H1 (cell line): ENCODE measurements at regions not wholly inside any gene's neighbourhood (a gene's known extent, or its start where the extent isn't known, plus 50 kb on each side); places are given as distances from the start of the nearest gene placed in this dataset.

Source experiments
- HDAC2 ChIP-seq, 2 experiments: fragments of 300-600 bp in 1 of 2; sonication (generic) in 1 of 2; IDR thresholded peaks; 2 replicates each; pipeline ENCODE4 v1.6.1; 2011 to 2012; ENCODE audit warnings: low read depth in 2 of 2, low read length in 2 of 2, mild to moderate bottlenecking in 2 of 2, moderate library complexity in 2 of 2, borderline replicate concordance in 1 of 2, inconsistent platforms in 1 of 2
- POLR2AphosphoS5 ChIP-seq: IDR thresholded peaks from 2 replicates; pipeline ENCODE4 v1.6.1; 2011; ENCODE audit warnings: low read depth, low read length
- SP2 ChIP-seq: IDR thresholded peaks from 2 replicates; pipeline ENCODE4 v1.6.1; 2012; ENCODE audit warnings: mild to moderate bottlenecking, low read length, inconsistent platforms
- YY1 ChIP-seq: IDR thresholded peaks from 2 replicates; pipeline ENCODE4 v1.6.1; 2011; ENCODE audit warnings: low read depth, mild to moderate bottlenecking, low read length
- TF ChIP-seq, protein P1 (sequence below): fragments of 300-600 bp; sonication (generic); IDR thresholded peaks from 2 replicates; pipeline ENCODE4 v1.7.1; 2012; ENCODE audit warnings: low read length, moderate library complexity, mild to moderate bottlenecking, inconsistent platforms; ENCODE audit not compliant: insufficient replicate concordance
- TF ChIP-seq, protein P2 (sequence below): IDR thresholded peaks from 2 replicates; pipeline ENCODE4 v1.6.1; 2011; ENCODE audit warnings: low read length, improper control_type of control experiment

DNA sequence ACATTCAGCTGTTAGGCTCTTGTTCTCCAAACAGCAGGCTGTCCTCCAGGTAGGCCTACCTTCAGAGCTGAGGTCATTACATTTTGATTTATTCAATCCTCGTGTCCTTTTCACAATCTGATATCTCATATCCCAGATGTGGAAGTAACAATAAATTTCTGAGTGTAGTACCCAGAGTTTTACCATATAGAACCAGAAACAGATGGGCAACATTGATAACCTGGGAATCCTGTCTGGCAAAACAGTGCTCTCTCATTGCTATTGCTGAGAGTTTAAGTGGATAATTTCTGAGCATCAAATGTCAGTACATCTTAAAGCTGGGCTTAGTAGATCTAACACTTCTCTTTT, 1007.8 kb downstream of the REEP3 start (continued):
- TF ChIP-seq, protein P1, sequence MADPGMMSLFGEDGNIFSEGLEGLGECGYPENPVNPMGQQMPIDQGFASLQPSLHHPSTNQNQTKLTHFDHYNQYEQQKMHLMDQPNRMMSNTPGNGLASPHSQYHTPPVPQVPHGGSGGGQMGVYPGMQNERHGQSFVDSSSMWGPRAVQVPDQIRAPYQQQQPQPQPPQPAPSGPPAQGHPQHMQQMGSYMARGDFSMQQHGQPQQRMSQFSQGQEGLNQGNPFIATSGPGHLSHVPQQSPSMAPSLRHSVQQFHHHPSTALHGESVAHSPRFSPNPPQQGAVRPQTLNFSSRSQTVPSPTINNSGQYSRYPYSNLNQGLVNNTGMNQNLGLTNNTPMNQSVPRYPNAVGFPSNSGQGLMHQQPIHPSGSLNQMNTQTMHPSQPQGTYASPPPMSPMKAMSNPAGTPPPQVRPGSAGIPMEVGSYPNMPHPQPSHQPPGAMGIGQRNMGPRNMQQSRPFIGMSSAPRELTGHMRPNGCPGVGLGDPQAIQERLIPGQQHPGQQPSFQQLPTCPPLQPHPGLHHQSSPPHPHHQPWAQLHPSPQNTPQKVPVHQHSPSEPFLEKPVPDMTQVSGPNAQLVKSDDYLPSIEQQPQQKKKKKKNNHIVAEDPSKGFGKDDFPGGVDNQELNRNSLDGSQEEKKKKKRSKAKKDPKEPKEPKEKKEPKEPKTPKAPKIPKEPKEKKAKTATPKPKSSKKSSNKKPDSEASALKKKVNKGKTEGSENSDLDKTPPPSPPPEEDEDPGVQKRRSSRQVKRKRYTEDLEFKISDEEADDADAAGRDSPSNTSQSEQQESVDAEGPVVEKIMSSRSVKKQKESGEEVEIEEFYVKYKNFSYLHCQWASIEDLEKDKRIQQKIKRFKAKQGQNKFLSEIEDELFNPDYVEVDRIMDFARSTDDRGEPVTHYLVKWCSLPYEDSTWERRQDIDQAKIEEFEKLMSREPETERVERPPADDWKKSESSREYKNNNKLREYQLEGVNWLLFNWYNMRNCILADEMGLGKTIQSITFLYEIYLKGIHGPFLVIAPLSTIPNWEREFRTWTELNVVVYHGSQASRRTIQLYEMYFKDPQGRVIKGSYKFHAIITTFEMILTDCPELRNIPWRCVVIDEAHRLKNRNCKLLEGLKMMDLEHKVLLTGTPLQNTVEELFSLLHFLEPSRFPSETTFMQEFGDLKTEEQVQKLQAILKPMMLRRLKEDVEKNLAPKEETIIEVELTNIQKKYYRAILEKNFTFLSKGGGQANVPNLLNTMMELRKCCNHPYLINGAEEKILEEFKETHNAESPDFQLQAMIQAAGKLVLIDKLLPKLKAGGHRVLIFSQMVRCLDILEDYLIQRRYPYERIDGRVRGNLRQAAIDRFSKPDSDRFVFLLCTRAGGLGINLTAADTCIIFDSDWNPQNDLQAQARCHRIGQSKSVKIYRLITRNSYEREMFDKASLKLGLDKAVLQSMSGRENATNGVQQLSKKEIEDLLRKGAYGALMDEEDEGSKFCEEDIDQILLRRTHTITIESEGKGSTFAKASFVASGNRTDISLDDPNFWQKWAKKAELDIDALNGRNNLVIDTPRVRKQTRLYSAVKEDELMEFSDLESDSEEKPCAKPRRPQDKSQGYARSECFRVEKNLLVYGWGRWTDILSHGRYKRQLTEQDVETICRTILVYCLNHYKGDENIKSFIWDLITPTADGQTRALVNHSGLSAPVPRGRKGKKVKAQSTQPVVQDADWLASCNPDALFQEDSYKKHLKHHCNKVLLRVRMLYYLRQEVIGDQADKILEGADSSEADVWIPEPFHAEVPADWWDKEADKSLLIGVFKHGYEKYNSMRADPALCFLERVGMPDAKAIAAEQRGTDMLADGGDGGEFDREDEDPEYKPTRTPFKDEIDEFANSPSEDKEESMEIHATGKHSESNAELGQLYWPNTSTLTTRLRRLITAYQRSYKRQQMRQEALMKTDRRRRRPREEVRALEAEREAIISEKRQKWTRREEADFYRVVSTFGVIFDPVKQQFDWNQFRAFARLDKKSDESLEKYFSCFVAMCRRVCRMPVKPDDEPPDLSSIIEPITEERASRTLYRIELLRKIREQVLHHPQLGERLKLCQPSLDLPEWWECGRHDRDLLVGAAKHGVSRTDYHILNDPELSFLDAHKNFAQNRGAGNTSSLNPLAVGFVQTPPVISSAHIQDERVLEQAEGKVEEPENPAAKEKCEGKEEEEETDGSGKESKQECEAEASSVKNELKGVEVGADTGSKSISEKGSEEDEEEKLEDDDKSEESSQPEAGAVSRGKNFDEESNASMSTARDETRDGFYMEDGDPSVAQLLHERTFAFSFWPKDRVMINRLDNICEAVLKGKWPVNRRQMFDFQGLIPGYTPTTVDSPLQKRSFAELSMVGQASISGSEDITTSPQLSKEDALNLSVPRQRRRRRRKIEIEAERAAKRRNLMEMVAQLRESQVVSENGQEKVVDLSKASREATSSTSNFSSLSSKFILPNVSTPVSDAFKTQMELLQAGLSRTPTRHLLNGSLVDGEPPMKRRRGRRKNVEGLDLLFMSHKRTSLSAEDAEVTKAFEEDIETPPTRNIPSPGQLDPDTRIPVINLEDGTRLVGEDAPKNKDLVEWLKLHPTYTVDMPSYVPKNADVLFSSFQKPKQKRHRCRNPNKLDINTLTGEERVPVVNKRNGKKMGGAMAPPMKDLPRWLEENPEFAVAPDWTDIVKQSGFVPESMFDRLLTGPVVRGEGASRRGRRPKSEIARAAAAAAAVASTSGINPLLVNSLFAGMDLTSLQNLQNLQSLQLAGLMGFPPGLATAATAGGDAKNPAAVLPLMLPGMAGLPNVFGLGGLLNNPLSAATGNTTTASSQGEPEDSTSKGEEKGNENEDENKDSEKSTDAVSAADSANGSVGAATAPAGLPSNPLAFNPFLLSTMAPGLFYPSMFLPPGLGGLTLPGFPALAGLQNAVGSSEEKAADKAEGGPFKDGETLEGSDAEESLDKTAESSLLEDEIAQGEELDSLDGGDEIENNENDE, result no peak
- TF ChIP-seq SP2 (no peak), HDAC2 (IDR thresholded peaks at IDR 0.05; ENCODE audit: borderline replicate concordance in 1 of 2, low read depth in 2 of 2, low read length in 2 of 2) (no peak), POLR2AphosphoS5 (no peak), YY1 (no peak)
- TF ChIP-seq, protein P2, sequence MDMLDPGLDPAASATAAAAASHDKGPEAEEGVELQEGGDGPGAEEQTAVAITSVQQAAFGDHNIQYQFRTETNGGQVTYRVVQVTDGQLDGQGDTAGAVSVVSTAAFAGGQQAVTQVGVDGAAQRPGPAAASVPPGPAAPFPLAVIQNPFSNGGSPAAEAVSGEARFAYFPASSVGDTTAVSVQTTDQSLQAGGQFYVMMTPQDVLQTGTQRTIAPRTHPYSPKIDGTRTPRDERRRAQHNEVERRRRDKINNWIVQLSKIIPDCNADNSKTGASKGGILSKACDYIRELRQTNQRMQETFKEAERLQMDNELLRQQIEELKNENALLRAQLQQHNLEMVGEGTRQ, result no peak
- TF ChIP-seq, all 59 proteins: peak for 0
